Sigmoid colon (tissue), 6 donors: ENCODE measurements at regions not wholly inside any gene's neighbourhood (a gene's known extent, or its start where the extent isn't known, plus 50 kb on each side); places are given as distances from the start of the nearest gene placed in this dataset.

ENCODE experiments used
- DNase-seq: peaks from one replicate; pipeline ENCODE4 v3.0.0-alpha.2; 2019
- H3K27ac ChIP-seq, 4 donors: fragments of 200-600 bp; sonication (generic); one replicate each; pipeline ENCODE4 v1.5.1; 2016 to 2019; ENCODE audit warnings: mild to moderate bottlenecking in 1 of 4
- H3K27me3 ChIP-seq, 3 donors: fragments of 200-600 bp; sonication (generic); one replicate each; pipeline ENCODE4 v1.5.1; 2019; ENCODE audit warnings: mild to moderate bottlenecking in 1 of 3
- H3K36me3 ChIP-seq, 4 donors: fragments of 200-600 bp; sonication (generic); one replicate each; pipeline ENCODE4 v1.5.1; 2016 to 2019
- H3K4me1 ChIP-seq, 4 donors: fragments of 200-600 bp; sonication (generic); one replicate each; pipeline ENCODE4 v1.5.1; 2017 to 2019
- H3K4me3 ChIP-seq, 4 donors: fragments of 200-600 bp; sonication (generic); one replicate each; pipeline ENCODE4 v1.5.1; 2017 to 2019; ENCODE audit warnings: mild to moderate bottlenecking in 2 of 4, moderate library complexity in 1 of 4
- H3K9me3 ChIP-seq, 4 donors: fragments of 200-600 bp in 3 of 4; sonication (generic) in 3 of 4; one replicate each; pipeline versions ENCODE4 v1.5.1 to v1.6.1; 2013 to 2019
- CTCF ChIP-seq, 4 experiments: fragments of 450-650 bp in 3 of 4; fragments of 200-600 bp in 1 of 4; IDR thresholded peaks; one replicate each; pipeline ENCODE4 v1.5.1; 2016 to 2019; ENCODE audit warnings: antibody characterized with exemption in 4 of 4, mild to moderate bottlenecking in 3 of 4, moderate library complexity in 2 of 4
- EP300 ChIP-seq, 4 donors: sonication (generic); formaldehyde crosslinking; IDR thresholded peaks; one replicate each; pipeline ENCODE4 v1.6.1; 2017; ENCODE audit warnings: antibody characterized with exemption in 4 of 4
- POLR2A ChIP-seq, 2 donors: fragments of 450-650 bp; IDR thresholded peaks; one replicate each; pipeline ENCODE4 v1.6.1; 2016; ENCODE audit warnings: antibody characterized with exemption in 2 of 2, mild to moderate bottlenecking in 2 of 2, moderate library complexity in 2 of 2
- POLR2AphosphoS5 ChIP-seq, 4 donors: sonication (generic); formaldehyde crosslinking; IDR thresholded peaks; one replicate each; pipeline ENCODE4 v1.6.1; 2017; ENCODE audit warnings: antibody characterized with exemption in 4 of 4
- WGBS, 2 donors: extraction: QIAGEN DNeasy Blood & Tissue Kit; methylation state at CpG; one replicate each; pipeline ENCODE4 v1.1.7; 2013; 5-methylcytosine and 5-hydroxymethylcytosine counted together
- intact Hi-C: fragments of 100-400 bp; cut with DNase I; formaldehyde crosslinking; loops from one replicate; pipeline ENCODE4 v1.15.1; 2023
- donor health status: healthy with polysubstance abuse.
- donor health status: healthy.

DNA sequence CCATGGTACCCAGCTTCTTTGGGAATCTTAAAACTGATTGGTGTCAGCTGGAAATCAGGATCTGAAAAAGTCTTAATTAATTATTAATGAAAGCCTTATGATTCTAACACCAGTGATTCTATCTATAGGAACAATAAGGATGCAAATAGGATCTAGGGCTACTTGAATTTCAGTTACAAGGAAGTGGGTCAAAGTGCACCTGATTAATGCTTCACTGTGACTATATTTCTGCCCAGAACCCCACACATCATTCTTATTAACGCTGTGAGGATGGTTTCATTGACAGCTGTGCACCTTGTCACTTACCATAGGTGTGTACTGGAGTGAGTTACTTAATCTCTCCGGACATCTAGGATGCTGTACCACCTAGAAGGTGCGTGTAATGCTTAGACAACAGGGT is 99.8 kb upstream of the ETV3 start:
- DNase-seq: no peak
- no peaks in the 10 kb centered on the region for H3K4me1 ChIP-seq
- intact Hi-C loops: no loop called here
- H3K27me3 ChIP-seq: no peaks in the 10 kb centered on the region
- H3K36me3 ChIP-seq: no peaks in the 10 kb centered on the region
- WGBS, 2 donors: 64 to 83% methylated on average over 3 of the region's 3 CpGs
- no peak overlapping the region for H3K4me3 ChIP-seq
- no peak overlapping the region for H3K27ac ChIP-seq
- no peaks in the 10 kb centered on the region for H3K9me3 ChIP-seq
- TF ChIP-seq EP300 (IDR thresholded peaks at IDR 0.05): no peak
- no peak for TF ChIP-seq POLR2A (IDR thresholded peaks at IDR 0.05)
- no peak for TF ChIP-seq CTCF (IDR thresholded peaks at IDR 0.05)
- TF ChIP-seq POLR2AphosphoS5 (IDR thresholded peaks at IDR 0.05): no peak

DNA sequence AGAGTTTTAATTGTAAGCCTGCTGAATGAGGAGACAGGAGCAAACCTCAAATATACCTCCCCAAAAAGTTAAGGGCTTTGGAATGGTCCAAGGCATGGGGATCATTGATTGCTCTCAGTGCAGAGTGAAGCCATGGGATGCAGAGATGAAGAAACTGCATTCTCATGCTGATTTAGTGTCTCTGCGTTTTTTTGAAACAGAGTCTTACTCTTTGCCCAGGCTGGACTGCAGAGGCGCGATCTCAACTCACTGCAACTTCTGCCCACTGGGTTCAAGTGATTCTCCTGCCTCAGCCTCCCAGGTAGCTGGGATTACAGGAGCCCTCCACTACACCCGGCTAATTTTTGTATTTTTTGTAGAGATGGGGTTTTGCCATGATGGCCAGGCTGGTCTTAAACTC is 99.3 kb upstream of the ETV3 start:
- H3K4me1 ChIP-seq: no peaks in the 10 kb centered on the region
- no peak for TF ChIP-seq POLR2AphosphoS5 (IDR thresholded peaks at IDR 0.05)
- TF ChIP-seq EP300 (IDR thresholded peaks at IDR 0.05): no peak
- TF ChIP-seq POLR2A (IDR thresholded peaks at IDR 0.05): no peak
- intact Hi-C loops: no loop called here
- H3K36me3 ChIP-seq: no peaks in the 10 kb centered on the region
- H3K9me3 ChIP-seq: no peaks in the 10 kb centered on the region
- WGBS, 2 donors: 85 to 90% methylated on average over 4 of the region's 4 CpGs
- H3K27ac ChIP-seq: no peak overlapping the region
- DNase-seq: no peak
- no peaks in the 10 kb centered on the region for H3K27me3 ChIP-seq
- H3K4me3 ChIP-seq: no peak overlapping the region

GRCh38 chr1:157236072-157236471 is 97.9 kb upstream of the ETV3 start:
- TF ChIP-seq POLR2AphosphoS5 (IDR thresholded peaks at IDR 0.05): no peak
- no peak for TF ChIP-seq EP300 (IDR thresholded peaks at IDR 0.05)
- no peak for TF ChIP-seq CTCF (IDR thresholded peaks at IDR 0.05)
- TF ChIP-seq POLR2A (IDR thresholded peaks at IDR 0.05): no peak
- intact Hi-C loops: no loop called here
- 95 to 96% methylated on average over 4 of the region's 4 CpGs for WGBS, 2 donors

DNA sequence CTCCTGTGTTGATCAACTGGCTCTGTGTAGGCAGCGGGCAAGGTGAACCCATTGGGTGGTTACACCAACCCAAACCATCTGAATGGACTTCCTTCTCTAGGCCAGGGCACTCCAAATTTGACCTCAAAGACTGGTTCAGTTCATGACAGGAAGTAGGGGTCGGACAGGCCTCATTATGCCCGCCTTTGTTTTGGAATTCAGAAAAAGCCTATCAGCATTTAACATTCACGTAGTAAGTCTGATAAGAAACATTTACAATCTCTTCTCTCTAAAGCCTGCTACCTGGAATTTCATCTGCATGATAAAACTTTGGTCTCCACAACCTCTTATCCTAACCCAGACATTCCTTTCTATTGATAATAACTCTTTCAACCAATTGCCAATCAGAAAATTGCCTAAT is 97.1 kb upstream of the ETV3 start:
- no peak overlapping the region for H3K4me3 ChIP-seq
- no peak for DNase-seq
- WGBS, 2 donors: 78% methylated on average over 4 of the region's 4 CpGs

More at GRCh38 chr1:157236072-157236471, 97.9 kb upstream of the ETV3 start:
- H3K4me1 ChIP-seq: peaks cover 0 to 6% (median 0%) of the 10 kb centered on the region in 4 donors
- no peaks in the 10 kb centered on the region for H3K9me3 ChIP-seq
- no peak overlapping the region for H3K27ac ChIP-seq
- no peaks in the 10 kb centered on the region for H3K36me3 ChIP-seq
- no peaks in the 10 kb centered on the region for H3K27me3 ChIP-seq
- no peak for DNase-seq
- no peak overlapping the region for H3K4me3 ChIP-seq

DNA sequence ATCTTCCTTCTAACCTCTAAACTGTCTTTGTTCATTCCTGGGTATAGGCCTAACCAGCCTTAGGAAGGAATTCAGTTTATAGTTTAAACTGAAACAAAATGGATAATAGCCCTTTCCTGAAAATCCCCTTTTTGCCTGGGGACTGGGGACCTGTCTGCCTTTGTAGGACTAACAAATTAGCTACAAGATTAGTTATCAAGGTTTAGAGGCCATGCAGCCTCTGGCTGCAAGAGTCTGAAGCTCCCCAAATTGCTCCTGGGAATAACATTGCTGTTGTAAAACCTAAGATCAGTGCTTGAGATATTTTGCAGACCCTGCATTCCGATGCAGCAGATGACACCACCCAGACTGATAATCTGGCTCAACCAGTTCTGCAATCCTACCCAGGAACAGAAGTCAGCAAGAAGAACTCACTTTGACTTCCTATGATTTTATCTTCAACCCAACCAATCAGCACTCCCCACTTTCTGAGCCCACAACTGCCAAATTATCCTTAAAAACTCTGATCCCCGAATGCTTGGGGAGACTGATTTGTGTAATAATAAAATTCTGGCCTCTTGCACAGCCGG is 96.6 kb upstream of the ETV3 start:
- Histone ChIP-seq H3K4me3 (no peak overlapping the region), H3K9me3 (no peaks in the 10 kb centered on the region), H3K36me3 (no peaks in the 10 kb centered on the region), H3K27me3 (no peaks in the 10 kb centered on the region), H3K4me1 (peaks cover 0 to 6% (median 0%) of the 10 kb centered on the region in 4 donors), H3K27ac (no peak overlapping the region)
- intact Hi-C loops: no loop called here
- 39 to 63% methylated on average over 3 of the region's 3 CpGs for WGBS, 2 donors
- TF ChIP-seq EP300 (IDR thresholded peaks at IDR 0.05) (no peak), POLR2A (IDR thresholded peaks at IDR 0.05) (no peak), POLR2AphosphoS5 (IDR thresholded peaks at IDR 0.05) (no peak), CTCF (IDR thresholded peaks at IDR 0.05) (no peak)
- DNase-seq: no peak

More for the DNA sequence above, 97.1 kb upstream of the ETV3 start:
- Histone ChIP-seq H3K36me3 (no peaks in the 10 kb centered on the region), H3K9me3 (no peaks in the 10 kb centered on the region), H3K27me3 (no peaks in the 10 kb centered on the region), H3K27ac (no peak overlapping the region), H3K4me1 (peaks cover 0 to 6% (median 0%) of the 10 kb centered on the region in 4 donors)
- TF ChIP-seq POLR2AphosphoS5 (IDR thresholded peaks at IDR 0.05) (no peak), POLR2A (IDR thresholded peaks at IDR 0.05) (no peak), CTCF (IDR thresholded peaks at IDR 0.05) (no peak), EP300 (IDR thresholded peaks at IDR 0.05) (no peak)
- intact Hi-C loops: no loop called here
